Activated CD8-positive, alpha-beta memory T cell treated with anti-CD3 and anti-CD28 coated beads, Interleukin-2, amount 50 U/mL, for 48 hours (primary cell): ENCODE measurements at regions not wholly inside any gene's neighbourhood (a gene's known extent, or its start where the extent isn't known, plus 50 kb on each side); places are given as distances from the start of the nearest gene placed in this dataset.

Source experiments
- DNase-seq: peaks from one replicate; pipeline ENCODE4 v3.0.0-alpha.2; 2020

GRCh38 chr4:184950117-184950830 lies 68.0 kb upstream of the HELT start:
- no peak for DNase-seq

GRCh38 chr4:184950926-184951325 lies 67.4 kb upstream of the HELT start:
- no peak for DNase-seq

- no peak for DNase-seq
Observed at GRCh38 chr4:184951668-184952160, 66.6 kb upstream of the HELT start.

GRCh38 chr4:184952522-184952921 lies 65.8 kb upstream of the HELT start:
- DNase-seq: no peak

GRCh38 chr4:184953421-184953945 lies 64.8 kb upstream of the HELT start:
- DNase-seq: no peak

- no peak for DNase-seq
Observed at GRCh38 chr4:184953971-184954370, 64.3 kb upstream of the HELT start.

GRCh38 chr4:184954482-184954881 lies 63.8 kb upstream of the HELT start:
- no peak for DNase-seq

- no peak for DNase-seq
Observed at GRCh38 chr4:184955116-184955515, 63.2 kb upstream of the HELT start.

GRCh38 chr4:184955636-184956035 lies 62.7 kb upstream of the HELT start:
- no peak for DNase-seq

- no peak for DNase-seq
Observed at GRCh38 chr4:184957446-184958115, 60.7 kb upstream of the HELT start.

GRCh38 chr4:184958127-184958922 lies 60.0 kb upstream of the HELT start:
- DNase-seq: no peak

- no peak for DNase-seq
Observed at GRCh38 chr4:184958923-184959210, 59.4 kb upstream of the HELT start.

GRCh38 chr4:184959309-184959708 lies 59.0 kb upstream of the HELT start:
- no peak for DNase-seq

- DNase-seq: no peak
Observed at GRCh38 chr4:184959786-184960185, 58.5 kb upstream of the HELT start.

GRCh38 chr4:184960505-184960971 lies 57.8 kb upstream of the HELT start:
- DNase-seq: no peak

- no peak for DNase-seq
Observed at GRCh38 chr4:184961660-184962059, 56.6 kb upstream of the HELT start.

- no peak for DNase-seq
Observed at GRCh38 chr4:184962125-184962638, 56.1 kb upstream of the HELT start.

- DNase-seq: peak; percentile 53
Observed at GRCh38 chr4:184965230-184966050, 52.9 kb upstream of the HELT start.

- peak; percentile 61 for DNase-seq
Observed at GRCh38 chr4:184966051-184966691, 52.1 kb upstream of the HELT start.

- peak; percentile 49 for DNase-seq
Observed at GRCh38 chr4:184967699-184968098, 50.6 kb upstream of the HELT start.

GRCh38 chr4:184968366-184968765 lies 49.9 kb upstream of the HELT start:
- DNase-seq: no peak
